ENCODE measurements at regions not wholly inside any gene's neighbourhood (a gene's known extent, or its start where the extent isn't known, plus 50 kb on each side); places are given as distances from the start of the nearest gene placed in this dataset.

DNA sequence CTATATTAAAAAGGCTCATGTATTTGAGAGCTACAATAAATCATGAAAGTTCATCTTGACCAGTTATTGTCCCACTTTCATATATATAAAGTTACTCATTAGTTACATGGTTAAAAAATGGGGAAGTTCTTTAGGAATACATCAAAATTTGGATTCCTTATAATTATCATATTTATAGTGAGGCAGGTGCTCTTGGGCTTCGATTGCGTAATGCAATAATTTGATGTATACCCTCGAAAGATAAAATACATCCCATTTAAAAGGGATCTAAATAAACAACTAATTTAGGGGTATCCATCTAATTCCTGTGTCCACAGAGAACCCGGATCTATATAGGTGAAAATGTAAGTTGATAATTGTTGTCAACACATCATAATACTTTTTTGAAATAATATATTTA is 444.6 kb downstream of the RIT2 start:
- Histone ChIP-seq H3K27me3 (ENCODE audit: insufficient read depth, low read length, poor library complexity, severe bottlenecking) (no peaks in the 10 kb centered on the region), H3F3A (ENCODE audit: low read depth) (no peaks in the 10 kb centered on the region), H4K20me1 (ENCODE audit: insufficient read depth, low read length, poor library complexity, severe bottlenecking) (no peaks in the 10 kb centered on the region), H3K9me2 (replicated peaks; ENCODE audit: low read depth, low read length) (no peaks in the 10 kb centered on the region), H3K4me3 (ENCODE audit: low read length, poor library complexity, severe bottlenecking) (no peak overlapping the region), H2AFZ (ENCODE audit: low read length) (no peak overlapping the region), H3K4me1 (ENCODE audit: insufficient read depth, low read length, poor library complexity, severe bottlenecking) (no peaks in the 10 kb centered on the region), H3K36me3 (ENCODE audit: insufficient read depth, low read length) (no peaks in the 10 kb centered on the region), H3K9ac (ENCODE audit: low read depth, low read length, poor library complexity, severe bottlenecking) (no peak overlapping the region), H3K9me3 (ENCODE audit: insufficient read depth, low read depth, low read length) (no peaks in the 10 kb centered on the region), H3K79me2 (ENCODE audit: insufficient read depth, low read length) (no peaks in the 10 kb centered on the region), H3K4me2 (ENCODE audit: low read depth, low read length, poor library complexity, severe bottlenecking) (no peak overlapping the region)
- TF ChIP-seq CTCF (conservative IDR thresholded peaks at IDR 0.05; ENCODE audit: low read length), result no peak
- no peak for TF ChIP-seq EZH2phosphoT487 (IDR thresholded peaks at IDR 0.05; ENCODE audit: borderline replicate concordance)

DNA sequence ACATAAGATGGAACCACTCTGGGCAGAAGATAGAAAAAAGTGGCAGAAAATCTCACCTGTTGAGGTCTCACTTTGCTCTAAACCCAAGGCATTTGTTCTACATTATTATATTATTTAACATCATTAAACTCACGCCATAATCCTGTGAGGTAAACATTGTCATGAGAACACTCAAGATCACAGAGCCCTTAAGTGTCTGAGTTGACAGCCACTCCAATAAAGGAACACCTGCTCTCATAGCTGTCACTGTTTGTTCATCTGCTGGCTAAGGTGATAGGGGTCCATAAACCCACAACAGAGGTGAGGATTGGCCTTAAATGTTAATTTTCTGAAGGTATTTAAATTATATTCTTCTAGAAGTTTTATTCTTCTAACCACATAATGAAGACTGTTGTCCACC is 439.7 kb downstream of the RIT2 start:
- Histone ChIP-seq H3F3A (ENCODE audit: low read depth) (no peaks in the 10 kb centered on the region), H2AFZ (ENCODE audit: low read length) (no peak overlapping the region), H3K9me2 (replicated peaks; ENCODE audit: low read depth, low read length) (no peaks in the 10 kb centered on the region), H3K27me3 (ENCODE audit: insufficient read depth, low read length, poor library complexity, severe bottlenecking) (no peaks in the 10 kb centered on the region), H3K36me3 (ENCODE audit: insufficient read depth, low read length) (no peaks in the 10 kb centered on the region), H3K4me2 (ENCODE audit: low read depth, low read length, poor library complexity, severe bottlenecking) (no peak overlapping the region), H3K9me3 (ENCODE audit: insufficient read depth, low read depth, low read length) (no peaks in the 10 kb centered on the region), H3K4me3 (ENCODE audit: low read length, poor library complexity, severe bottlenecking) (no peak overlapping the region), H3K79me2 (ENCODE audit: insufficient read depth, low read length) (no peaks in the 10 kb centered on the region), H3K4me1 (ENCODE audit: insufficient read depth, low read length, poor library complexity, severe bottlenecking) (no peaks in the 10 kb centered on the region), H3K9ac (ENCODE audit: low read depth, low read length, poor library complexity, severe bottlenecking) (no peak overlapping the region), H4K20me1 (ENCODE audit: insufficient read depth, low read length, poor library complexity, severe bottlenecking) (no peaks in the 10 kb centered on the region)
- TF ChIP-seq CTCF (conservative IDR thresholded peaks at IDR 0.05; ENCODE audit: low read length) (no peak), EZH2phosphoT487 (IDR thresholded peaks at IDR 0.05; ENCODE audit: borderline replicate concordance) (no peak)

GRCh38 chr18:42683094-42683493 is 432.4 kb downstream of the RIT2 start:
- Histone ChIP-seq H3K9ac (ENCODE audit: low read depth, low read length, poor library complexity, severe bottlenecking) (no peak overlapping the region), H3K9me2 (replicated peaks; ENCODE audit: low read depth, low read length) (no peaks in the 10 kb centered on the region), H3K4me1 (ENCODE audit: insufficient read depth, low read length, poor library complexity, severe bottlenecking) (no peaks in the 10 kb centered on the region), H3F3A (ENCODE audit: low read depth) (no peaks in the 10 kb centered on the region), H3K9me3 (ENCODE audit: insufficient read depth, low read depth, low read length) (no peaks in the 10 kb centered on the region), H3K27me3 (ENCODE audit: insufficient read depth, low read length, poor library complexity, severe bottlenecking) (no peaks in the 10 kb centered on the region), H3K36me3 (ENCODE audit: insufficient read depth, low read length) (no peaks in the 10 kb centered on the region), H4K20me1 (ENCODE audit: insufficient read depth, low read length, poor library complexity, severe bottlenecking) (no peaks in the 10 kb centered on the region), H2AFZ (ENCODE audit: low read length) (no peak overlapping the region), H3K79me2 (ENCODE audit: insufficient read depth, low read length) (no peaks in the 10 kb centered on the region), H3K4me3 (ENCODE audit: low read length, poor library complexity, severe bottlenecking) (no peak overlapping the region), H3K4me2 (ENCODE audit: low read depth, low read length, poor library complexity, severe bottlenecking) (no peak overlapping the region)
- TF ChIP-seq EZH2phosphoT487 (IDR thresholded peaks at IDR 0.05; ENCODE audit: borderline replicate concordance), result no peak
- no peak for TF ChIP-seq CTCF (conservative IDR thresholded peaks at IDR 0.05; ENCODE audit: low read length)
